Panc1 (cell line): ENCODE measurements at regions not wholly inside any gene's neighbourhood (a gene's known extent, or its start where the extent isn't known, plus 50 kb on each side); places are given as distances from the start of the nearest gene placed in this dataset.

ENCODE experiments used
- ATAC-seq: fragments of 200-7000 bp; cut with Tn5 transposase; 2 replicates; pipeline ENCODE4 v1.9.1; 2020; ENCODE audit warnings: mild to moderate bottlenecking, moderate library complexity
- BruUV-seq: library from RNA; stranded (reverse); fragments of 400-500 nt; replicated peaks from 2 replicates; lab custom pipeline; 2021; lab: Mats Ljungman, UMichigan
- CTCF ChIA-PET: fragments of 300-600 bp; sonication (Branson Sonifier 250); formaldehyde crosslinking; loops from one replicate; lab custom pipeline; 2022; ENCODE audit warnings: antibody characterized with exemption; lab: Charles Lee
- POLR2A ChIA-PET: fragments of 300-600 bp; sonication (Branson Sonifier 250); formaldehyde crosslinking; loops from one replicate; lab custom pipeline; 2022; ENCODE audit warnings: antibody characterized with exemption; lab: Charles Lee
- DNase-seq: peaks from one replicate; pipeline ENCODE4 v3.0.0-alpha.2; 2010; ENCODE audit warnings: low read depth, low spot score
- H3K27ac ChIP-seq: 2 replicates; pipeline ENCODE4 v1.5.1; 2011; ENCODE audit warnings: mild to moderate bottlenecking, low read length, inconsistent platforms
- H3K27me3 ChIP-seq: fragments of 200-500 bp; sonication (Bioruptor generic); 2 replicates; pipeline ENCODE4 v1.6.0; 2014; ENCODE audit warnings: low read length, inconsistent platforms; ENCODE audit not compliant: control insufficient read depth, insufficient read depth
- H3K36me3 ChIP-seq: fragments of 200-500 bp; sonication (Bioruptor generic); 2 replicates; pipeline ENCODE4 v1.5.1; 2014; ENCODE audit warnings: inconsistent platforms, mild to moderate bottlenecking, low read length, moderate library complexity; ENCODE audit not compliant: control insufficient read depth, insufficient read depth
- H3K4me1 ChIP-seq: 2 replicates; pipeline ENCODE4 v1.5.1; 2011; ENCODE audit warnings: inconsistent platforms, mild to moderate bottlenecking, low read length, moderate library complexity; ENCODE audit not compliant: control insufficient read depth, insufficient read depth
- H3K4me3 ChIP-seq, 2 experiments: 2 replicates each; pipeline ENCODE4 v1.5.1; 2011 to 2012; ENCODE audit warnings: low read depth in 2 of 2, low read length in 2 of 2, mild to moderate bottlenecking in 2 of 2, inconsistent platforms in 1 of 2, moderate library complexity in 1 of 2
- H3K9me3 ChIP-seq: fragments of 200-500 bp; sonication (Bioruptor generic); 2 replicates; pipeline ENCODE4 v1.5.1; 2014; ENCODE audit warnings: low read depth, mild to moderate bottlenecking, inconsistent platforms, low read length, moderate library complexity; ENCODE audit not compliant: control insufficient read depth, insufficient read depth
- CTCF ChIP-seq: fragments of 450-650 bp; IDR thresholded peaks from 2 replicates; pipeline ENCODE4 v1.5.1; 2017; ENCODE audit warnings: mild to moderate bottlenecking
- POLR2AphosphoS5 ChIP-seq: IDR thresholded peaks from 2 replicates; pipeline ENCODE4 v1.6.1; 2012; ENCODE audit warnings: mild to moderate bottlenecking, low read depth, low read length, moderate library complexity
- REST ChIP-seq, 2 experiments: IDR thresholded peaks; 2 replicates each; pipeline ENCODE4 v1.6.1; 2011 to 2012; ENCODE audit warnings: low read depth in 2 of 2, control low read depth in 1 of 2, low read length in 1 of 2, mild to moderate bottlenecking in 1 of 2, moderate library complexity in 1 of 2; ENCODE audit not compliant: insufficient read depth in 1 of 2
- SIN3A ChIP-seq: IDR thresholded peaks from 2 replicates; pipeline ENCODE4 v1.6.1; 2012; ENCODE audit warnings: low read depth, mild to moderate bottlenecking, low read length, moderate library complexity, borderline replicate concordance; ENCODE audit not compliant: insufficient read depth
- TCF7L2 ChIP-seq: IDR thresholded peaks from 2 replicates; pipeline ENCODE4 v1.6.1; 2011; ENCODE audit warnings: mild to moderate bottlenecking, low read depth, low read length, inconsistent platforms
- in situ Hi-C: cut with HindIII; loops from 2 replicates; pipeline ENCODE4 v1.10.0; 2016; ENCODE audit warnings: low sequenced_read_pairs, low pct_unique_long_range_greater_than_20kb
- intact Hi-C: fragments of 100-400 bp; cut with micrococcal nuclease; formaldehyde crosslinking; loops from one replicate; pipeline ENCODE4 v1.10.0; 2022; ENCODE audit not compliant: unreplicated experiment

GRCh38 chr2:120517751-120518469 lies 172.0 kb downstream of the INHBB start:
- ChIA-PET POLR2A (no interaction called here), CTCF (no interaction called here)
- H3K4me3 ChIP-seq, result no peak overlapping the region
- peaks cover 5% of the 10 kb centered on the region; the same call in 1 of the 2 replicates for H3K27me3 ChIP-seq
- no TSS peak for BruUV-seq
- in situ Hi-C loops (no loop called here), intact Hi-C loops (loop anchor here (10.0 kb wide), 1 partner anchor 173 kb away; the partner anchor contains the start of gene INHBB)
- no peaks in the 10 kb centered on the region for H3K9me3 ChIP-seq
- H3K4me1 ChIP-seq, result no peaks in the 10 kb centered on the region; the same call in 1 of the 2 replicates
- H3K36me3 ChIP-seq, result no peaks in the 10 kb centered on the region
- H3K27ac ChIP-seq, result no peak overlapping the region
- no peak for ATAC-seq
- no peak for DNase-seq
- TF ChIP-seq TCF7L2, result no peak
- TF ChIP-seq POLR2AphosphoS5, result no peak
- TF ChIP-seq SIN3A, result no peak
- TF ChIP-seq REST (IDR thresholded peaks at IDR 0.05; ENCODE audit: insufficient read depth in 1 of 2, low read depth in 2 of 2, low read length in 1 of 2), result no peak
- no peak for TF ChIP-seq CTCF

GRCh38 chr2:120518819-120519218 lies 172.9 kb downstream of the INHBB start:
- in situ Hi-C loops (no loop called here), intact Hi-C loops (loop anchor here (10.0 kb wide), 1 partner anchor 174 kb away; the partner anchor contains the start of gene INHBB)
- ChIA-PET CTCF (no interaction called here), POLR2A (no interaction called here)
- no peaks in the 10 kb centered on the region for H3K36me3 ChIP-seq
- ATAC-seq (no peak), DNase-seq (no peak)
- no peak overlapping the region for H3K4me3 ChIP-seq
- no TSS peak for BruUV-seq
- no peak overlapping the region for H3K27ac ChIP-seq
- peaks cover 5% of the 10 kb centered on the region; the same call in 1 of the 2 replicates for H3K27me3 ChIP-seq
- no peaks in the 10 kb centered on the region; the same call in 1 of the 2 replicates for H3K4me1 ChIP-seq
- no peaks in the 10 kb centered on the region for H3K9me3 ChIP-seq
- TF ChIP-seq REST (IDR thresholded peaks at IDR 0.05; ENCODE audit: insufficient read depth in 1 of 2, low read depth in 2 of 2, low read length in 1 of 2), result no peak
- TF ChIP-seq CTCF, result no peak
- no peak for TF ChIP-seq POLR2AphosphoS5
- TF ChIP-seq TCF7L2, result no peak
- TF ChIP-seq SIN3A, result no peak
